ENCODE measurements at regions not wholly inside any gene's neighbourhood (a gene's known extent, or its start where the extent isn't known, plus 50 kb on each side); places are given as distances from the start of the nearest gene placed in this dataset.

DNA sequence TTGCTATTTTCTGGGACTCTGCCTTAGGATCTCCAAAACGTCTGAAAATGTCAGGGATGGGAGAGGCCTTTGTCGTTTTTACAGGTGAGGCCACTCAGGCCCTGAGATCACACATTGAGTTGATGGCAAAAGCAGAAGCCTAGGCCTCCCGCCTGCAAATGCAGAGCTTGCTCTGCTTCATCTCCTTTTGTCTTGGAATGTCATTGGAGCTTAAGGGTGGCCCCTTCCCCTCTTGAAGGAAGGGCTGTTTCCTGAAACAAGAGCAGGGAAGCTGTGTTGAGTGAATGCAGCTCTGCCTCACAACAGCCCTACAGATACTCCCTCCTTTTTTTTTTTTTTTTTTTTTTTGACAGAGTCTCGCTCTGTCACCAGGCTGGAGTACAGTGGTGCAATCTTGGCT lies 123.5 kb downstream of the GLI2 start:
- no peak for TF ChIP-seq CTCF (IDR thresholded peaks at IDR 0.05)
- TF ChIP-seq POLR2A (IDR thresholded peaks at IDR 0.05): no peak
- no peak for TF ChIP-seq EP300 (IDR thresholded peaks at IDR 0.05)
